Fibroblast of skin of scalp (primary cell): ENCODE measurements at regions not wholly inside any gene's neighbourhood (a gene's known extent, or its start where the extent isn't known, plus 50 kb on each side); places are given as distances from the start of the nearest gene placed in this dataset.
"Not testable (repeated sequence)": the region's sequence is repeated elsewhere in the genome, so short reads cannot be mapped to it uniquely, and the experiment has no call there.

ENCODE experiments used
- DNase-seq: peaks from one replicate; pipeline ENCODE4 v3.0.0-alpha.2; 2013

DNA sequence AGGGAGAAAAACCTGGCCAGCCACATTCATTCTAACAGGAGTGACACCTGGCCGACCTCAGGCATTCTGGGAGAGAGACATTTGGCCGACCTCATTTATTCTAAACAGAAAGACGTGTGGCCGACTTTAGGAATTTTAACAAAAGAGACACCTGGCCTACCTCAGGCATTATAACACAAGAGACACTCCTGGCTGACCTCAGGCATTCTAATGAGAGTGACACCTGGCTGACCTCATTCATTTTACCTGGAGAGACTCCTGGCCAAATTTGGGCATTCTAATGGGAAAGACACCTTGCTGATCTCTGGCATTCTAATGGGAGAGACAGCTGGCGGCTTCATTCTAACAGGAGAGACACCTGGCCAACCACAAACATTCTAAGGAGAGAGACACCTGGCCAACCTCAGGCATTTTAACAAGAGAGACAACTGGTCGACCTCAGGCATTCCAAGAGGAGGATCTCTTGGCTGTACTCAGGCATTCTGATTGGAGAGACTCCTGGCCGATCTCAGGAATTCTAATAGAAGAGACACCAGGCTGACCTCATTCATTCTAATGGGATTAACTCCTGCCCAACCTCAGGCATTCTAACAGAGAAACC lies 1353.9 kb downstream of the UQCRFS1 start:
- DNase-seq, result no peak

DNA sequence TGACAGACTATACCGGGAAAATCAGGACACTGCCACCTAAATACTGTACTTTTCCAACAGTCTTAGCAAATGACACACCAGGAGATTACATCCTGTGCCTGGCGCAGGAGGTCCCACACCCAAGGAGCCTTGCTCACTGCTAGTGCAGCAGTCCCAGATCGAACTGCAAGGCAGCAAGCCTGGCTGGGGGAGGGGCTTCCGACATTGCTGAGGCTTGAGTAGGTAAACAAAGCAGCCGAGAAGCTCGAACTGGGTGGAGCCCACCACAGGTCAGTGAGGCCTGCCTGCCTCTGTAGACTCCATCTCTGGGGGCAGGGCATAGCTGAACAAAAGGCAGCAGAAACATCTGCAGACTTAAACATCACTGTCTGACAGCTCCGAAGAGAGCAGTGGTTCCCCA lies 1360.0 kb downstream of the UQCRFS1 start:
- not testable (repeated sequence) for DNase-seq

DNA sequence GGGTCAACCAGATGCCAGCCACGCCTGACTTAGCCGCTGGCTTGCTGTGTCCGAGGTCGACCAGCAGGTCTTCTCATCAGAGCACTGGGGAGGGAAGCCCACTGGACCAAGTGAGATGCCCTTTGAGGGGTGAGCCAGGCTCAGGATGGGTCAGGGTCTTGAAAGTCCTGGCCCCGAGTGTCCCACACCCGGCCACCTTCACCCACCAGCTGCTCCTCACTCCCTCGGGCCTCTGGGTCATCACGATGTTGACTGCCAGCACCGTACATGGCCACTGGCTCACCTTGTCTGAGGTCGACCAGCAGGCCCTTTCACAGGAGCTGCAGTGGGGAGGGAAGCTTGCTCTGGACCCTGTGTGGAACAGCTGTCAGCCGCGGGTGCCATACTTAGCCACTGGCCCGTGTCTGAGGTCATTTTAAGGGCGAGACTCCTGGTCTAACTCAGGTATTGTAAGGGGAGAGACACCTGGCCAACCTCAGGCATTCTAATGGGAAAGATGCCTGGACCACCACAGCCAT lies 1361.3 kb downstream of the UQCRFS1 start:
- no peak for DNase-seq

DNA sequence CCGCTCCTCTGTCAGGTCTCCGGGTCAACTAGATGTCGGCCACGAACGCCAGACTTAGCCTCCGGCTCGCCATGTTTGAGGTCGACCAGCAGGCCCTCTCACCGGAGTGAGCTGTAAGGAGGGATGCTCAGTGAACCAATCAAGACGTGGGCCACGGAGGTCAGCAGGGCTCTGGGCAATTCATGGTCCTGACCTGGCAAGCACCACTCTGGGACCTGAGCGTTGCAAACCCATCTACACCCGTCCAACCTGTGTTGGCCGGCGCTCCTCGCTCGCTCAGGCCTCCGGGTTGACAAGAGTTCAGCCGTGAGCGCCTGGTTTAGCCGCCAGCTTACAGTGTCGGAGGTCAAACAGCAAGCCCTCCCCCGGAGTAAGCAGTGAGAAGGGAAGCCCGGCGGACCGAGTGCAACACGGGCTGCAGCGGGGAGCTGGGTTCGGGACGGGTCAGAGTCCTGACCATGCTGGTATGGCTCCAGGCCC lies 1361.9 kb downstream of the UQCRFS1 start:
- no peak for DNase-seq

DNA sequence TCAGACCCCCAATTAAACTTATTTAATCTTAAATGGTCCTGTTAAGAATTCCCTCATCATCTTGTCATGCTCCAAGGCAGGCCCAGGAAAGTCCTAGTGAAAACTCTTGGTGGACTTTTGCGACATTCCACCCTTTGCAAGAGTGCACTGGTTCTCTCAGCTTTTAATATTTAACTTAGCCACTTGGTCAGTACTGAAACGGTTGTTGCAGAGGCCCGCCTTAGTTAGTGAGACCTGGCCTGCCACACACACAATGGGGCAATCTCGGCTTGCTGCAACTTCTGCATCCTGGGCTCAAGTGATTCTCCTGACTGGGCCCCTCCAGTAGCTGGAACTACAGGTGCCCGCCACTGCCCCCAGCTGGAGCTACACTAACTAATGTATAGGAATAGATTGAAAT lies 1366.0 kb downstream of the UQCRFS1 start:
- no peak for DNase-seq

DNA sequence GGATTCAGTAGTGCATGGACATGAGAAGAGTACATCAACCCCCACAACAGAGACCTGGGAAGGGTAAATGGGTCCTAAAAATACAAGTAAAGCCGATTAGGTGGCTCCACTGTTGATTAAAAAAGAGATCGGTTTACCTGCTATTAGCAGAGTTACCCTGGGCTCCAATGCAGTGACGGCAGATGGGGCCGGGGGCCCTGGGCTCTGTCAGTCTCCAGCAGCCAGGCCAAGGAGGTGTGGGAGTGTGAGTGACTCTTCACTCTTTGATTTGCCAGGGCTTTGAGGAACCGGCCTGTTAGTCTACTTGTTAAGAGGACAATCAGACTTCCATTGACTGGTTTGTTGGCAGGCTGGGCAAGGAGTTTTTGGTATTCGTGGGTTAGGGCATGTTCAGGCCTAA lies 1368.7 kb downstream of the UQCRFS1 start:
- DNase-seq, result no peak

DNA sequence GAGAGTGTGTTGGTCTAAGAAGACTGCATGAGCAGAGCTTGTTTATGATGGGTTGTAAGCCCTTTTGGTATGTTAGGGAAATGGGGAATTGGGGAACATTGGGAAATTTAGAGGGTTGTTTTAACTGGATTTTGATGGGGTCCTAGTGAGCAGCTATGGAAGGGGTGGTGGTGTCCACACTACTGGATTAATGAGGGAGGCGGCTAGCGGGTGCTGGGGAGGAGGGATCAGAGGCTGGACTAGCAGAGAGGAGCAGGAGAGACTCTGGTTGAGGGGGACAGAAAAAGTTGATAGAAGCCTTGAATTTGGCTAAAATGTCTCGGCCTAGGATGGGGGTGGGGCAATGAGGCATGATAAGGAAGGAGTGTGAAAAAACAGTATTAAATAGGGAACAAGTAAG lies 1369.1 kb downstream of the UQCRFS1 start:
- no peak for DNase-seq

DNA sequence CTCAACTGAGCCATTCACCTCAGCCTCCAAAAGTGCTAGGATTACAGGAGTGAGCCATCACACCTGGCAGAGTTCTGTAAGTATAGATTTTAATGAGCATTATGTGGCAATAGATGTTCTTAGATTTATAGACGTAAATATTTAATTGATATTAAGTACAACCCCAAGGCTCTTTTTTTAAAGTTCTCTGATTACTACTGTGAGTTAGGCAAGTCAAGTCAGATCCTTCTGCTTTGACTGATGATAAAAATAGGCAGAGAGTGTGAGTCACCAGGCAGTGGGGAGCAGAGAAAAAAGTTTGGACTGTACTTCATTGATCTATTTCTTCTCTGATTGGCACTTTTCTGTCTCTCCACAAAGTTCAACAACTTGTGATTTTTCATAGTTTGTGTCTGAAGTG lies 1379.9 kb downstream of the UQCRFS1 start:
- DNase-seq, result no peak

DNA sequence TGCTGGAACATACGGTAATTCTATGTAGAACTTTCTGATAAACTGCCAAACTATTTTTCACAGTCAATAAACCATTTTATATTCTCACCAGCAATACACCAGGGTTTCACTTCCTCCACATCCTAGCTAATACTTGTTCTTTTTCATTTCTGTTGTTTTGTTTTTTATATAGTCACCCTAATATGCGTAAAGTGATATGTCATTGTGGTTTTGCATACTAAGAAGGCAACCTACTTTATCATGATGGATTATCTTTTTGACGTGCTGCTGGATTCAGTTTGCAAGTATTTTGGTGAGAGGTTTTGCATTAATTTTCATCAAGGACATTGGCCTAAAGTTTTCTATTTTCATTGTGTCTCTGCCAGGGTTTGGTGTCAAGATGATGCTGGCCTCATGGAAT lies 1384.1 kb downstream of the UQCRFS1 start:
- DNase-seq, result no peak

DNA sequence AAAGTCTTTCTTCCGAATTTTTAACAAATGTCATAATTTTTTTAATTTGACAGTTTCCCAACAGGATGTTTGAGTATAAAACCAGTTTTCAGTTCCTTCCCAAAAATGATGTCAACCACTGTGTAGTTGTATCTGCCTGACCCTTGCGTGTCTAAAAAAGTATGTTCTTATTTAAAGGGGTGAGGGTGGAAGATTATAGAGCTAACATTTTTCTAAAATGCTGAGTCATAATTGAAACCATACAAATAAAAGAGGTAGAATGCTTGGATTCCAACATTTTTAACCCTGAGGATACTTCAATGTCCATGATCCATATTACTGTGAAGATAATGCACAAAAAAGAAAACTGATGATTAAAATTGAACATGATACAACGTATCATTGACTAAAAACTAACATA lies 1388.8 kb downstream of the UQCRFS1 start:
- no peak for DNase-seq

DNA sequence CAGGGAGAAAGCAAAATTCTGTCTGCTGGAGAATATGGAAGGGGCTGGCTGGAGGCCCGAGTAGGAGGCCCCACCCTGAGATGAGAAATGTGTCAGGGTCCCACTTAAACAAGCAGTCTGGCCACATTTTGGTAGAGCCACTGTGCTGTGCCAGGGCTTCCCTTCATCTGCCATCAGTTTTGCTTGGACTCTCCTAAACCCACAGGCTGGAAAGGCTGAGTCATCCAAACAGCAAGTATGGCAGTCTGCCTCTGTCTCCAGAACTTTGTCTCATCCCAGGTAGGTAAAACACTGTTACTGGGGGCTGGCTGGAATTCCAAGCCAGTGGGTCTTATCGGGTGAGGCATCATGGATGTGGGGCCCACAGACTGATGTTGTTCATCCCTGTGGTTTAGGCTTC lies 1390.6 kb downstream of the UQCRFS1 start:
- DNase-seq, result no peak

DNA sequence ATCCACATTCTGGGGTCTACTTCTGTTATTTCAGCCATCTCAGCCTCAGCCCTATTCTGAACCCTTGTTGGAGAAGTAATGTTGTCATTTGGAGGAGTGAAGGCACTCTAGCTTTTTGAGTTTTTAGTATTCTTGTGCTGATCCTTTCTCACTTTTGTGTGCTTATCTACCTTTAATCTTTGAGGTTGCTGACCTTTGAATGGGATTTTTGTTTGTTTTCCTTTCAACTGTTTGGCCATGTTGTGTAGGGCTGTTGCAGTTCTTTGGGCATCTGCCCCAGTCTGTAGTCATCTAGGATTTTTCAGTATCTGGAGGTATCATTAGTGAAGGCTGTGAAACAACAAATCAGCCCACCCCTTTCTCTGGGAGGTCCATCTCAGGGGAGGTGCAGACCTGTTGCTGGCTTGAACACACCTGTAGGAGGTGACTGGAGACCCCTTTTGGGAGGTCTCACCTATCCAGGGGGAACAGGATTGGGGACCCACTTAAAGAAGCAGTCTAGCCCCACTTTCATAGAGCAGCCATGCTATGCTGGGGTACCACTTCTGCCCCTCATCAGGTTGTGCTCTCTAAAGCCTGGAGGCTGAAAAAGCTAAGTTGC lies 1391.4 kb downstream of the UQCRFS1 start:
- no peak for DNase-seq

DNA sequence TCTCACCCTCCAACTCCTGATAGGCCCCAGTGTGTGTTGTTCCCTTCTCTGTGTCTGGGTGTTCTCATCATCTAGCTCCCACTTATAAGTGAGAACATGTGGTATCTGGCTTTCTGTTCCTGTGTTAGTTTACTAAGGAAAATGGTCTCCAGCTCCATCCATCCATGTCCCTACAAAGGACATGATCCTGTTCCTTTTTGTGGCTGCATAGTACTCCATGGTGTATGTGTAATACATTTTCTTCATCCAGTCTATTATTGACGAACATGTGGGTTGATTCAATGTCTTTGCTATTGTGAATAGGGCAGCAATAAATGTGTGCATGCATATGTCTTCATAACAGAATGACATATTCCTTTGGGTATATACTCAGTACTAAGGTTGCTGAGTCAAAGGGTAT lies 1397.0 kb downstream of the UQCRFS1 start:
- DNase-seq, result no peak

DNA sequence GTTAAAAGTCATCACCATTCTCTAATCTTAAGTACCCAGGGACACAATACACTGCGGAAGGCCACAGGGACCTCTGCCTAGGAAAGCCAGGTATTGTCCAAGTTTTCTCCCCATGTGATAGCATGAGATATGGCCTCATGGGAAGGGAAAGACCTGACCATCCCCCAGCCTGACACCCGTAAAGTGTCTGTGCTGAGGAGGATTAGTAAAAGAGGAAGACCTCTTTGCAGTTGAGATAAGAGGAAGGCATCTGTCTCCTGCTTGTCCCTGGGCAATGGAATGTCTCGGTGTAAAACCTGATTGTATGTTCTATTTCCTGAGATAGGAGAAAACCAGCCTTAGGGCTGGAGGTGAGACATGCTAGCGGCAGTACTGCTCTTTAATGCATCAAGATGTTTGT lies 1398.1 kb downstream of the UQCRFS1 start:
- DNase-seq, result not testable (repeated sequence)

DNA sequence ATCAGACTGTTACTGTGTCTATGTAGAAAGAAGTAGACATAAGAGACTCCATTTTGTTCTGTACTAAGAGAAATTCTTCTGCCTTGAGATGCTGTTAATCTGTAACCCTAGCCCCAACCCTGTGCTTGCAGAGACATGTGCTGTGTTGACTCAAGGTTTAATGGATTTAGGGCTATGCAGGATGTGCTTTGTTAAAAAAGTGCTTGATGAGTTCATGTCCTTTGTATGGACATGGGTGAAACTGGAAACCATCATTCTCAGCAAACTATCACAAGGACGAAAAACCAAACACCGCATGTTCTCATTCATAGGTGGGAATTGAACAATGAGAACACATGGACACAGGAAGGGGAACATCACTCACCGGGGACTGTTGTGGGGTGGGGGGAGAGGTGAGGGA lies 1398.7 kb downstream of the UQCRFS1 start:
- not testable (repeated sequence) for DNase-seq

DNA sequence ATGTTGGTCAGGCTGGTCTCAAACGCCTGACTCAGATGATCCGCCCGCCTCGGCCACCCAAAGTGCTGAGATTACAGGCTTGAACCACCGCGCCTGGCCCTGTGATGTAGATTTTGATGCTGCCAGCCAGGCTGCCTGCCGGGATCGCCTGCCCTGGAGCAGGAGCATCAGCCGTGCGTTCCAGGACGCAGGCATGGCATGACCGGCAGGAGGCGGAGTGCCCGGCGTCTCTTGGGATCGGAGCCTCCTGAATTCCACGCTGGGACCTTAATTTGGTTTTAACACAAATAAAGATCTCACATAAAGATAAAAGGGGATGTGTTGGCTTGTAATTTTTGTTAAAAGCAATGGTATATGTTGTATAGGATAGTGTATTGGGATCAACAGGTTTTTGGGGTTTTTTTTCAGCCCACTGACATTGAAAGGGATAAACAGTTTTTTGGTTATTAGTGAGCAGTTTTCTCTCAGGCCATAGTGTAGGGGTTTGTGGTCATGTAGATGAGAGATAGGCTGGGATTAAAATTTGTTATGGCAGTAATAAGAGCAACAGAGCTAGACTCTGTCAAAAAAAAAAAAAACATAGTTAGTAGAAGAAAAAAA lies 1406.4 kb downstream of the UQCRFS1 start:
- no peak for DNase-seq

DNA sequence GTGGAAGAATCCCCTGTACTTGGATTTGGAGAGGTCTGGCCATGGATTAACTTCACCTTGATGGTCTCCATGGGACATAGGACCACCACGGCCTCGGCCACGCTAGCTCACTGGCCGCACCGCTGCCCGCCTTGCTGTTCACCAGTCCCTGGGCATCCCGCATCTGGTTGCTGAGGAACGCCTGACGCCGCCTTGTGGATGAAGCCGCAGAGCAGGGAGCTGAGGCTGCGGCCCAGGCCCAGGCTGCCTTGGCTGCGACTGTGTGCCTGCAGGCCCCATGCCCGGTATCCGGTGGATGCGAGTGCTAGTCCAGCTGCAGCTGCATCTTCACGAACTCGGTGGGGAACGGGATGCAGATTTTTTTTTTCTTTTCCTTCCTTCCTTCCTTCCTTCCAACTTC lies 1407.1 kb downstream of the UQCRFS1 start:
- no peak for DNase-seq

DNA sequence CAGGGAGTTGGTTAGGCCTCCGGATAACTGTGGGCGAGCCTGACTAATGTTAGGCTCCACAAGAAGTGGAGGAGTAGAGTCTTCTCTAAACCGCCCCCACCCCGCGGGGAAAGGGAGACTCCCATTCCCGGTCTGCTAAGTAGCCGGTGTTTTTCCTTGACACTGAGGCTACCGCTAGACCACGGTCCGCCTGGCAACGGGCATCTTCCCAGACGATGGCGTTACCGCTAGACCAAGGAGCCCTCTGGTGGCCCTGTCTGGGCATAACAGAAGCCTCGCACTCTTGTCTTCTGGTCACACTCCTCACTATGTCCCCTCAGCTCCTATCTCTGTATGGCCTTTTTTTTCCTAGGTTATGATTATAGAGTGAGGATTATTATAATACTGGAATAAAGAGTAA lies 1410.7 kb downstream of the UQCRFS1 start:
- not testable (repeated sequence) for DNase-seq

DNA sequence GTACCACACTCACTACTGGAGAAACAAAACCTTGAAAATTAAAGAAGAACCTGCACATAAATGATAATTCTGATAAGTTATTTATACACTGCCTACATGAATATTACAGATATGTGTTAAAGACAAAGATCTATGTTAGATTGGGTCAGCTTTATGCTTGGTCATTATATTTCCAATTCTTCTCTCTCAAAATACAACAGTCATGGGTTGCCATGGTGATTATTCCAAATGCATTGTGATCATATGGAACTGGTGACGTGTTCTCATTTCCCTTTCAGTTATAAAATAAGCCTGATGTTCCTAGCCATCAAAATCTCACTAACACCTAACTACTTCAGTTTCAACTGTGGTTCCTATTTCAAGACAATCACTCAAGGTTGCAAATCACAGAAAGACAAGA lies 1416.4 kb downstream of the UQCRFS1 start:
- no peak for DNase-seq

DNA sequence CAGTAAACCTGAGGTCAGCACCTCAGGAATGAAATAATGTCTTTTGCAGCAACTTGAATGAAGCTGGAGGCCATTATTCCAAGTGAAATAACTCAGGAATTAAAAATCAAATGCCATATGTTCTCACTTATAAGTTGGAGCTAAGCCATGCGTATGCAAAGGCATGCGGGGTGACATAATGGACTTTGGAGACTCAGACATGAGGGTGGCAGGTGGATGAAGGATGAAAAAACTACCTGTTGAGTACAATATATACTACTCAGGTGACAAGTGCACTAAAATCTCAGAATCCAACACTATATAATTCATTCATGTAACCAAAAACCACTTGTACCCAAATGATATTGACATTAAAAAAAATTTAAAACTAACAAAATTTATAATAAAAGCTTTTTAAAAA lies 1416.9 kb downstream of the UQCRFS1 start:
- DNase-seq, result no peak

DNA sequence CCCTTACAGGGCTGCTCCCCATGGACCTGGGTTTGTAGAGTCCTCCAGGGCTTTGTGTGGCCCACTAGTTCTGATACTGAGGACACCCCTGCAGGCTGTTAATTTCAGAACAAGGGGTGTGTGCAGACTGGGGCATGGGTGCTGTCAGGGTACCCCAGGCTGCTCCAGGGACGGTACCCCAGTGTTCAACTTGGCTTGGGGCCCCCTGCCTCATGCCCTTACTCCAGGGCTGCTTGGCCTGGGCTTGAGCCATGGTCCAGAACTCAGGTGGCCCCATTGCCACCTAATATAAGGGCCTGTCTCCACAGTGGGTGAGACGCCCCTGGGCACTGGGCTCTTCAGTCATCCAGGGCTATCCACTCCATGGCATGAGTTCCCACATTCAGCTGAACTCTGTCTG lies 1417.6 kb downstream of the UQCRFS1 start:
- no peak for DNase-seq

DNA sequence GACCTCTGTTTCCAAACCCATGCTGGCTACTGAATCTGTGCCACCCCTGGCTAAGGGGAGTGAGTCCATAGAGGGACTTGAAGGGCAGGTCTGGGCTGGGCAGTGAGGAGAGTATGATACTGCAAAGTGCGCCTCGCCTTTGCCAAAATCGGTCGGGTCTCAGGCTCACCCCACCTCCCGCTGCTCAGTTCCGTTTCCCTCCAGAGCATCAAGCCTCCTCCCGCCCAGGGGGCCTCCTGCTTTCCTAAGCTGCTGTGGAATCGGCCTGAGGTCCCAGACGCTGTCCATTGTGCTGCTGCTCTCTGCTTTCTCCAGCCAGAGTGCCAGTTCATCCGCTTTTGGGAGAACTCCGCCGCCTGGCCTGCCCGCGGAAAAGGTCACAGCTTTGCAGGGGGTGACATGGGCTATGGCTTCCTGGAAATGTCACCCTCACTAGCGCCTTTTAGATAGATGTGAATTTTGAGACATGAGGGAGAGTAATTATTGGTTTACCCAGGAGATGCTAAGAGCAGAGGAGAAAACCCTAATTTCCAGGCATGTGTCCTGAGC lies 1418.4 kb downstream of the UQCRFS1 start:
- DNase-seq, result peak; percentile 25

DNA sequence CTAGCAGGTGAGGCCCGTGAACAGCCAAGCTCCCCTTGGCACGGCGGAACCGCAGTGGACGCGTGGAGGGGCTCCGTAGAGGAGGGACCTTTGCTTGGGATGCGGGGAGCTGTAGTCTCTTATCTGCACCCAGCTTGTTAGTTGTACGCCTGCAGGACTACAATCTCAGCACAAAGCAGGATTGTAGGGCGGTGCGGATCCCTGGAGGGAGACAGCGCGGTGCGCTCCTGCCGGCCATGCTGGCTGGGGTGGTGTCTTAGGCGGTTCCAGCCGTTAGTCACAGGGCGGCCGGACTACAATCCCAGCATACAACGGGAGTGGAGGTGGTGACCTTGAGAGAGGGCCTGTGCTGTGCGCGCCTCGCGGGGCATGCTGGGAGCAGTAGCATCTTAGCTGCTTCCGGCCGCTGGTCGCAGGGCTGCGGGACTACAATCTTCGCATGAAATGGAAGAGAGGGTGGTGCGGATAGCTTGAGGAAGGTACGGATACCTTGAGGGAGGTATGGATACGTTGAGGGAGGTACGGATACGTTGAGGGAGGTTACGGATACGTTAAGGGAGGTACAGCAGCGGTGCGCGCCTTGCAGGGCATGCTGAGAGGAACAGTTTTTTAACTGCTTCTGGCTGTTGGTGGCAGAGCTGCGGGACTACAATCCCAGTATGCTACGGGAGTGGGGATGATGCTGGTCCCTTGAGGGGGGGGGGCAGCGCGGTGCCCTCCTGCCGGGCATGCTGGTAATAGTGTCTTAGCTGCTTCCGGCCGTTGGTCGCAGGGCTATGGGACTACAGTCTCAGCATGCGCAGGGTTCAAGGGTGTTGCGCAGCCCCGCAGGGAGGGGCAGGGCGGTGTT lies 1419.1 kb downstream of the UQCRFS1 start:
- peak; percentile 94 for DNase-seq
